T-cell (primary cell): ENCODE measurements at regions not wholly inside any gene's neighbourhood (a gene's known extent, or its start where the extent isn't known, plus 50 kb on each side); places are given as distances from the start of the nearest gene placed in this dataset.

ENCODE experiments used
- ATAC-seq, 4 experiments: fragments of 200-7000 bp in 3 of 4; fragments of 150-1000 bp in 1 of 4; cut with Tn5 transposase; replicated peaks in 1 of 4; 1 replicate in 3 of 4; 2 replicates in 1 of 4; pipeline ENCODE4 v1.10.0; 2021; ENCODE audit warnings: moderate library complexity in 3 of 4, mild to moderate bottlenecking in 2 of 4, moderate number of reproducible peaks in 1 of 4
- CTCF ChIA-PET, 2 donors: fragments of 300-600 bp; sonication (Branson Sonifier 250); formaldehyde crosslinking; loops; one replicate each; lab custom pipeline; 2022; ENCODE audit warnings: antibody characterized with exemption in 2 of 2; lab: Charles Lee
- POLR2A ChIA-PET, 2 donors: fragments of 300-600 bp; sonication (Branson Sonifier 250); formaldehyde crosslinking; loops; one replicate each; lab custom pipeline; 2022; ENCODE audit warnings: antibody characterized with exemption in 2 of 2; lab: Charles Lee
- DNase-seq, 35 experiments: peaks; one replicate each; pipeline versions ENCODE4 v3.0.0 to v3.0.0-alpha.2; 2013 to 2023
- H3K27ac ChIP-seq: one replicate; pipeline ENCODE4 v1.5.1; 2013; ENCODE audit warnings: low read length
- H3K27me3 ChIP-seq, 2 experiments: replicated peaks in 1 of 2; 1 replicate in 1 of 2; 2 replicates in 1 of 2; pipeline versions ENCODE4 v1.6.1 to v1.7.0; 2013; ENCODE audit warnings: low read length in 1 of 2, mixed read lengths in 1 of 2; ENCODE audit not compliant: control insufficient read depth in 2 of 2, insufficient read depth in 2 of 2; ENCODE audit errors: extremely low read depth in 1 of 2
- H3K36me3 ChIP-seq, 2 donors: 1 replicate in 1 of 2; 2 replicates in 1 of 2; pipeline versions ENCODE4 v1.6.1 to v1.7.0; 2013; ENCODE audit warnings: low read length in 1 of 2; ENCODE audit not compliant: control insufficient read depth in 2 of 2, insufficient read depth in 1 of 2; ENCODE audit errors: extremely low read depth in 1 of 2
- H3K4me1 ChIP-seq, 2 experiments: 1 replicate in 1 of 2; 2 replicates in 1 of 2; pipeline versions ENCODE4 v1.6.1 to v1.7.0; 2013; ENCODE audit warnings: low read length in 2 of 2, mixed read lengths in 1 of 2; ENCODE audit not compliant: insufficient read depth in 2 of 2, control insufficient read depth in 1 of 2; ENCODE audit errors: extremely low read depth in 1 of 2
- H3K4me3 ChIP-seq, 2 donors: 1 replicate in 1 of 2; 2 replicates in 1 of 2; pipeline versions ENCODE4 v1.5.1 to v1.7.0; 2013; ENCODE audit warnings: mild to moderate bottlenecking in 2 of 2, low read length in 1 of 2, moderate library complexity in 1 of 2; ENCODE audit not compliant: control insufficient read depth in 1 of 2; ENCODE audit errors: extremely low read depth in 1 of 2
- H3K9me3 ChIP-seq: 2 replicates; pipeline ENCODE4 v1.7.0; 2013
- H3K27ac Mint-ChIP-seq, 2 donors: one replicate each; pipeline ENCODE4 v1.8.0; 2020 to 2021; ENCODE audit warnings: mild to moderate bottlenecking in 2 of 2, mixed read lengths in 2 of 2
- H3K27me3 Mint-ChIP-seq, 2 donors: one replicate each; pipeline ENCODE4 v1.8.0; 2021 to 2022; ENCODE audit warnings: mixed read lengths in 2 of 2
- H3K36me3 Mint-ChIP-seq: one replicate; pipeline ENCODE4 v1.8.0; 2021; ENCODE audit warnings: mixed read lengths
- H3K4me1 Mint-ChIP-seq, 3 donors: one replicate each; pipeline ENCODE4 v1.8.0; 2020 to 2022; ENCODE audit warnings: mixed read lengths in 3 of 3, mild to moderate bottlenecking in 1 of 3
- H3K4me3 Mint-ChIP-seq, 3 donors: one replicate each; pipeline ENCODE4 v1.8.0; 2020 to 2022; ENCODE audit warnings: mild to moderate bottlenecking in 3 of 3, mixed read lengths in 3 of 3, moderate library complexity in 3 of 3
- H3K9me3 Mint-ChIP-seq, 3 donors: one replicate each; pipeline ENCODE4 v1.8.0; 2020 to 2022; ENCODE audit warnings: mixed read lengths in 3 of 3
- WGBS: methylation state at CpG from one replicate; pipeline ENCODE4 v1.1.5; 2013; ENCODE audit warnings: missing lambda C conversion rate; ENCODE audit not compliant: insufficient coverage; 5-methylcytosine and 5-hydroxymethylcytosine counted together

DNA sequence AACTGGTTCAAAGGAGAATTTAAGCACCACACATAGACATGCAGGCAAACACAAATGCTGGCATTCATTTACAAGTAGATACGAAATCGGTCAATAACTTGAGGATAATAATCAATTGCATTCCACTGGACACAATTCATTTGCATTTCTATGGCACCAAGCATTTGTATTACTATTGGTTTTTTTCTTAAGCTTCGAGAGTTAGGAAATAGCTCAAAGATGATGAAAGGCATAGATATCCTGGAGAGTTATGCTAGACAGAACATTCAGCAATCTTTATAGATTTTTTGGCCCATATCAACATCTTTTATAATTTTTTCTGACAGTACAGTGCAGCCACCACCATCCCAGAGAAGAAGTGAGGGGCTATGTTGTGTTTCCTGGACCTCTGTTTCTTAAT lies 544.4 kb downstream of the MIAT start:
- peaks cover 2 to 23% of the 10 kb centered on the region in 2 donors for H3K27me3 Mint-ChIP-seq
- H3K4me3 Mint-ChIP-seq, result no peak overlapping the region
- Histone ChIP-seq H3K4me1 (no peaks in the 10 kb centered on the region), H3K36me3 (no peaks in the 10 kb centered on the region), H3K9me3 (no peaks in the 10 kb centered on the region), H3K27ac (no peak overlapping the region), H3K27me3 (peaks cover 0 to 15% of the 10 kb centered on the region in 2 experiments), H3K4me3 (no peak overlapping the region)
- POLR2A ChIA-PET, result no interaction called here
- H3K9me3 Mint-ChIP-seq, result peaks cover 0 to 5% (median 2%) of the 10 kb centered on the region in 3 donors
- WGBS, result no CpG with 5 or more reads among the region's 3 CpGs
- no peaks in the 10 kb centered on the region for H3K4me1 Mint-ChIP-seq
- DNase-seq (no peak), ATAC-seq (no peak)
- CTCF ChIA-PET, result no interaction called here
- H3K36me3 Mint-ChIP-seq, result no peaks in the 10 kb centered on the region
- no peak overlapping the region for H3K27ac Mint-ChIP-seq

GRCh38 chr22:27203276-27203660 lies 545.9 kb downstream of the MIAT start:
- Mint-ChIP-seq H3K4me1 (no peaks in the 10 kb centered on the region), H3K9me3 (peaks cover 0 to 2% (median 0%) of the 10 kb centered on the region in 3 donors), H3K4me3 (no peak overlapping the region), H3K36me3 (no peaks in the 10 kb centered on the region), H3K27me3 (peaks cover 1 to 23% of the 10 kb centered on the region in 2 donors), H3K27ac (no peak overlapping the region)
- no peak for DNase-seq
- H3K36me3 ChIP-seq, result no peaks in the 10 kb centered on the region
- no peaks in the 10 kb centered on the region for H3K4me1 ChIP-seq
- H3K9me3 ChIP-seq, result no peaks in the 10 kb centered on the region
- H3K27me3 ChIP-seq, result peaks cover 0 to 11% of the 10 kb centered on the region in 2 experiments
- CTCF ChIA-PET, result no interaction called here
- POLR2A ChIA-PET, result no interaction called here
- H3K4me3 ChIP-seq, result no peak overlapping the region
- no peak overlapping the region for H3K27ac ChIP-seq
- 86% methylated on average over 2 of the region's 2 CpGs for WGBS
- no peak for ATAC-seq

DNA sequence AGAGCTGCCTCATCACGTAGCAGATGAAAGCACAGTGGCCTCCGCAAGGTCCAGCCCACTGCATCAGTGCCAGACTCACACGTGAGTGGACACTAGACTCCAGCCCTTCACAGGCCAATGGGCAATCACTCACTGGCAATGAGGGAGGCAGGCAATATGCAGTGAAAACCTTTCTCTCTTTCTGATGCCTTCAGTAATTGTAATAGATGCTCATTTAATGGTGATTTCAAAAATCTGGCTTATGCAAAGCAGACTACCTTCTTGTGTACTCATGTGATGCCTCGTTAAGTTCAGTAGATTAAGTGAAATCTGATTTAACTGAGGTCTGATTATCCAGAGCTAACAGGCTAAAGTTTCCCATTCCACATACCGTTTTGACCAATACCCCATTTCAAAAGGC lies 546.9 kb downstream of the MIAT start:
- no peak overlapping the region for H3K27ac ChIP-seq
- Mint-ChIP-seq H3K36me3 (no peaks in the 10 kb centered on the region), H3K4me3 (no peak overlapping the region), H3K27ac (no peak overlapping the region), H3K4me1 (no peaks in the 10 kb centered on the region), H3K9me3 (peaks cover 0 to 2% (median 0%) of the 10 kb centered on the region in 3 donors), H3K27me3 (peaks cover under 1 to 23% of the 10 kb centered on the region in 2 donors)
- 84% methylated on average over 3 of the region's 5 CpGs for WGBS
- no peak for ATAC-seq
- CTCF ChIA-PET, result no interaction called here
- no peak for DNase-seq
- H3K27me3 ChIP-seq, result peaks cover 0 to 11% of the 10 kb centered on the region in 2 experiments
- H3K4me1 ChIP-seq, result no peaks in the 10 kb centered on the region
- no peaks in the 10 kb centered on the region for H3K9me3 ChIP-seq
- H3K36me3 ChIP-seq, result no peaks in the 10 kb centered on the region
- POLR2A ChIA-PET, result no interaction called here
- no peak overlapping the region for H3K4me3 ChIP-seq

GRCh38 chr22:27204817-27205216 lies 547.4 kb downstream of the MIAT start:
- Mint-ChIP-seq H3K4me1 (no peaks in the 10 kb centered on the region), H3K36me3 (no peaks in the 10 kb centered on the region), H3K4me3 (no peak overlapping the region), H3K27me3 (peaks cover 0 to 25% of the 10 kb centered on the region in 2 donors), H3K9me3 (peaks cover 0 to 2% (median 0%) of the 10 kb centered on the region in 3 donors), H3K27ac (no peak overlapping the region)
- CTCF ChIA-PET, result no interaction called here
- Histone ChIP-seq H3K4me3 (no peak overlapping the region), H3K9me3 (no peaks in the 10 kb centered on the region), H3K27me3 (peaks cover 0 to 11% of the 10 kb centered on the region in 2 experiments), H3K36me3 (no peaks in the 10 kb centered on the region), H3K4me1 (no peaks in the 10 kb centered on the region), H3K27ac (no peak overlapping the region)
- POLR2A ChIA-PET, result no interaction called here
- ATAC-seq, result no peak
- no CpG with 5 or more reads among the region's 4 CpGs for WGBS
- no peak for DNase-seq

- no peaks in the 10 kb centered on the region for H3K9me3 ChIP-seq
- no peak overlapping the region for H3K4me3 Mint-ChIP-seq
- no peak overlapping the region for H3K4me3 ChIP-seq
- ATAC-seq (no peak), DNase-seq (no peak)
- peaks cover 0 to 14% of the 10 kb centered on the region in 2 experiments for H3K27me3 ChIP-seq
- no peaks in the 10 kb centered on the region for H3K36me3 ChIP-seq
- POLR2A ChIA-PET, result no interaction called here
- WGBS, result 55% methylated on average over 7 of the region's 9 CpGs
- H3K27ac Mint-ChIP-seq, result no peak overlapping the region
- H3K27me3 Mint-ChIP-seq, result peaks cover 0 to 23% of the 10 kb centered on the region in 2 donors
- H3K4me1 Mint-ChIP-seq, result no peaks in the 10 kb centered on the region
- no peaks in the 10 kb centered on the region for H3K4me1 ChIP-seq
- no peak overlapping the region for H3K27ac ChIP-seq
- no peaks in the 10 kb centered on the region for H3K36me3 Mint-ChIP-seq
- peaks cover 0 to 2% (median 0%) of the 10 kb centered on the region in 3 donors for H3K9me3 Mint-ChIP-seq
- CTCF ChIA-PET, result no interaction called here
Observed at GRCh38 chr22:27205492-27206373, 548.3 kb downstream of the MIAT start.

DNA sequence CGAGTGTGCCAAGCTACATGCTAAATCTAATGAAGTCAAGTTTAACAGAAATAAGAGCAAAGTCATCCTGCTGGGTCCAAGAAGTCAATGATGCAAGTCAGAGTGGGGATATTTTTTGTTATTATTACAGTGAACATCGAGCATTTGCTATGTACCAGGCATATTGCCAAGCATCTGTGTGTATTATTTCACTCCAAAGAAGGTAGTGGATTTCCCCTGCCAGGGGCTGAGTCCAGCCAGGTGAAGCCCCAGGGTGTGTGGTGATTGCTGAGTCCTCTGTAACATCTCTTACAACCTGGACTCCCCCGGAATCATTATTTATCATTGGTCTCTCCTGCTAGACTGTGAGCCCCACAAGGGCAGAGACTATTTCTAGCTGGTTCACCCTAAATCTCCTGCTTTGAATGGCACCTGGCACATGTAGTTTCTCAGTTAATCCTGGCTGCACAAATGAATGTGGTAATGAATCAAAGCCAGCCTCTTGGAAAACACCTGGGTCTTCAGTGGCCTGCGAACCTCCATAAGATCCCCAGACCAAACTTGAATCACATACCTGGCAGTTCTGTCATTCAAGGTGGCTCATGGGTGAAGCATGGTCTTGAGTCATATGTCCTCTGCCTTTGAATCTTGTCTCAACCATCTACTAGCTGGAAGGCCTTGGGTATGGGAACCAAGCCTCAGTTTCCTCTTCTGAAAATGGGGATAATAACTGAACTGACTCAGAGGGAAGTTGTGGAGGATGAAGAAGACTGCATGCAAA lies 549.2 kb downstream of the MIAT start:
- DNase-seq, result no peak
- Mint-ChIP-seq H3K4me3 (no peak overlapping the region), H3K36me3 (no peaks in the 10 kb centered on the region), H3K27me3 (peaks cover 0 to 18% of the 10 kb centered on the region in 2 donors), H3K27ac (no peak overlapping the region), H3K9me3 (peaks cover 0 to 2% (median 0%) of the 10 kb centered on the region in 3 donors), H3K4me1 (no peaks in the 10 kb centered on the region)
- POLR2A ChIA-PET, result no interaction called here
- no peak overlapping the region for H3K27ac ChIP-seq
- 75% methylated on average over 1 of the region's 4 CpGs for WGBS
- no peaks in the 10 kb centered on the region for H3K36me3 ChIP-seq
- H3K27me3 ChIP-seq, result peaks cover 2 to 14% of the 10 kb centered on the region in 2 experiments
- H3K9me3 ChIP-seq, result no peaks in the 10 kb centered on the region
- CTCF ChIA-PET, result no interaction called here
- ATAC-seq, result no peak
- H3K4me3 ChIP-seq, result no peak overlapping the region
- no peaks in the 10 kb centered on the region for H3K4me1 ChIP-seq
